ENCODE measurements at regions not wholly inside any gene's neighbourhood (a gene's known extent, or its start where the extent isn't known, plus 50 kb on each side); places are given as distances from the start of the nearest gene placed in this dataset.

GRCh38 chr20:19125508-19125907 lies 86.9 kb upstream of the SLC24A3 start:
- no peak overlapping the region for H2BK20ac ChIP-seq (ENCODE audit: low read length)
- H3K23ac ChIP-seq (ENCODE audit: insufficient read length), result no peak overlapping the region
- no peaks in the 10 kb centered on the region for H3K79me2 ChIP-seq (ENCODE audit: control insufficient read depth in 1 of 2, insufficient read depth in 2 of 2, low read length in 2 of 2)
- no peak overlapping the region for H3K4me2 ChIP-seq (ENCODE audit: insufficient read depth in 1 of 2, low read depth in 2 of 2, low read length in 2 of 2)
- H3K14ac ChIP-seq (ENCODE audit: insufficient read length), result no peak overlapping the region
- ChIA-PET POLR2A (ENCODE audit: partially characterized antibody) (no interaction called here), CTCF (ENCODE audit: partially characterized antibody) (no interaction called here)
- H4K91ac ChIP-seq (replicated peaks; ENCODE audit: insufficient read length, low read length), result no peak overlapping the region
- H2BK12ac ChIP-seq (ENCODE audit: low read depth, low read length), result no peak overlapping the region
- no peak overlapping the region for H2BK120ac ChIP-seq (replicated peaks; ENCODE audit: low read depth, low read length)
- H2AK5ac ChIP-seq (ENCODE audit: low read depth, low read length), result no peak overlapping the region
- no peak overlapping the region for H2AFZ ChIP-seq (ENCODE audit: low read length)
- no peak overlapping the region for H3K4me3 ChIP-seq (ENCODE audit: extremely low read depth in 1 of 4, insufficient read depth in 2 of 4, low read depth in 3 of 4, low read length in 4 of 4)
- FAIRE-seq (no peak), DNase-seq (ENCODE audit: low read depth in 1 of 2, low spot score in 2 of 2) (no peak)
- no peak overlapping the region for H3K27ac ChIP-seq (ENCODE audit: low read depth, low read length)
- WGBS, 2 experiments (ENCODE audit: extremely low coverage in 1 of 2, insufficient coverage in 1 of 2, insufficient read length in 1 of 2, insufficient replicate concordance in 2 of 2, low coverage in 1 of 2, low lambda C conversion rate in 2 of 2, missing lambda C conversion rate in 1 of 2), result 82% methylated on average over 1 of the region's 1 CpG; no CpG with 5 or more reads in 1 of the 2 experiments
- H3K27me3 ChIP-seq (replicated peaks in 1 of 4; ENCODE audit: control insufficient read depth in 3 of 4, extremely low read depth in 1 of 4, insufficient read depth in 3 of 4, low read length in 3 of 4), result no peaks in the 10 kb centered on the region
- no peak overlapping the region for H4K8ac ChIP-seq (ENCODE audit: extremely low read depth, insufficient read depth, low read length)
- peaks cover 1% of the 10 kb centered on the region; the same call in 1 of the 2 replicates for H3K23me2 ChIP-seq (ENCODE audit: low read depth, low read length)
- H2BK15ac ChIP-seq (ENCODE audit: low read length), result no peak overlapping the region
- no peaks in the 10 kb centered on the region for H3K79me1 ChIP-seq (ENCODE audit: low read depth, low read length)
- no peaks in the 10 kb centered on the region for H3K36me3 ChIP-seq (ENCODE audit: control insufficient read depth in 2 of 4, insufficient read depth in 4 of 4, low read length in 3 of 4)
- no peak overlapping the region for H3K18ac ChIP-seq (ENCODE audit: extremely low read depth, low read length)
- H4K5ac ChIP-seq (ENCODE audit: insufficient read length, low read depth, low read length), result no peak overlapping the region
- no peak overlapping the region for H3K4ac ChIP-seq (replicated peaks; ENCODE audit: insufficient read length, low read depth, low read length)
- no peaks in the 10 kb centered on the region for H3K9me3 ChIP-seq (ENCODE audit: insufficient read depth in 2 of 2, low read depth in 1 of 2, low read length in 1 of 2)
- no peaks in the 10 kb centered on the region for H3K4me1 ChIP-seq (replicated peaks in 1 of 4; ENCODE audit: control insufficient read depth in 3 of 4, insufficient read depth in 4 of 4, low read length in 3 of 4)
- H2BK5ac ChIP-seq (ENCODE audit: low read depth, low read length), result no peak overlapping the region
- H3K9ac ChIP-seq (replicated peaks in 1 of 4; ENCODE audit: extremely low read depth in 1 of 4, low read depth in 3 of 4, low read length in 3 of 4), result no peak overlapping the region
- H3K56ac ChIP-seq (replicated peaks; ENCODE audit: insufficient read length, low read depth, low read length), result no peak overlapping the region
- no peaks in the 10 kb centered on the region for H4K20me1 ChIP-seq (replicated peaks in 1 of 2; ENCODE audit: control insufficient read depth in 1 of 2, insufficient read depth in 2 of 2, low read length in 2 of 2)
- TF ChIP-seq EGR1 (IDR thresholded peaks at IDR 0.05; ENCODE audit: borderline replicate concordance, low read depth, low read length), result no peak
- TF ChIP-seq JUN (IDR thresholded peaks at IDR 0.05; ENCODE audit: low read depth, low read length), result no peak
- TF ChIP-seq RFX5 (IDR thresholded peaks at IDR 0.05; ENCODE audit: borderline replicate concordance, low read depth, low read length), result no peak
- TF ChIP-seq RAD21 (IDR thresholded peaks at IDR 0.05 in 1 of 2, conservative IDR thresholded peaks at IDR 0.05 in 1 of 2; ENCODE audit: low read depth in 2 of 2, low read length in 2 of 2), result no peak
- TF ChIP-seq HDAC6 (IDR thresholded peaks at IDR 0.05; ENCODE audit: low read depth, low read length), result no peak

All from H1 (cell line).